KMS-11 (cell line): ENCODE measurements at regions not wholly inside any gene's neighbourhood (a gene's known extent, or its start where the extent isn't known, plus 50 kb on each side); places are given as distances from the start of the nearest gene placed in this dataset.

Experiments used
- H2AFZ ChIP-seq: fragments of 200-600 bp; sonication (generic); 2 replicates; pipeline ENCODE4 v1.6.1; 2016; ENCODE audit warnings: antibody characterized with exemption, mixed run types, low read depth
- H3K27ac ChIP-seq: fragments of 200-600 bp; sonication (generic); 2 replicates; pipeline ENCODE4 v1.6.1; 2016; ENCODE audit warnings: mild to moderate bottlenecking, mixed run types
- H3K27me3 ChIP-seq: fragments of 200-600 bp; sonication (generic); 2 replicates; pipeline ENCODE4 v1.6.1; 2017; ENCODE audit warnings: mild to moderate bottlenecking, low read depth, mixed run types, moderate library complexity; ENCODE audit not compliant: insufficient read depth
- H3K36me3 ChIP-seq: fragments of 200-600 bp; sonication (generic); 2 replicates; pipeline ENCODE4 v1.6.1; 2017; ENCODE audit warnings: mild to moderate bottlenecking, mixed run types; ENCODE audit not compliant: insufficient read depth
- H3K4me1 ChIP-seq: fragments of 200-600 bp; sonication (generic); 2 replicates; pipeline ENCODE4 v1.6.1; 2016; ENCODE audit warnings: mild to moderate bottlenecking, low read depth, mixed run types; ENCODE audit not compliant: poor library complexity, severe bottlenecking
- H3K4me2 ChIP-seq: fragments of 200-600 bp; sonication (generic); 2 replicates; pipeline ENCODE4 v1.7.0; 2016; ENCODE audit warnings: mild to moderate bottlenecking, mixed run types
- H3K4me3 ChIP-seq: fragments of 200-600 bp; sonication (generic); IDR thresholded peaks from 2 replicates; pipeline ENCODE4 v1.6.1; 2017; ENCODE audit warnings: low read depth, low read length, mixed read lengths; ENCODE audit not compliant: insufficient read depth
- H3K79me2 ChIP-seq: fragments of 200-600 bp; sonication (generic); 2 replicates; pipeline ENCODE4 v1.6.1; 2016; ENCODE audit warnings: low read depth, mixed run types; ENCODE audit not compliant: insufficient read depth
- H3K9ac ChIP-seq: fragments of 200-600 bp; sonication (generic); 2 replicates; pipeline ENCODE4 v1.6.1; 2016; ENCODE audit warnings: mild to moderate bottlenecking, mixed run types
- H4K20me1 ChIP-seq: fragments of 200-600 bp; sonication (generic); 2 replicates; pipeline ENCODE4 v1.6.1; 2016; ENCODE audit warnings: mild to moderate bottlenecking, mixed run types; ENCODE audit not compliant: insufficient read depth
- CTCF ChIP-seq: fragments of 200-600 bp; sonication (generic); conservative IDR thresholded peaks from 2 replicates; pipeline ENCODE4 v1.6.1; 2017; ENCODE audit warnings: low read depth, mild to moderate bottlenecking, antibody characterized with exemption, low read length, moderate library complexity, mixed read lengths

DNA sequence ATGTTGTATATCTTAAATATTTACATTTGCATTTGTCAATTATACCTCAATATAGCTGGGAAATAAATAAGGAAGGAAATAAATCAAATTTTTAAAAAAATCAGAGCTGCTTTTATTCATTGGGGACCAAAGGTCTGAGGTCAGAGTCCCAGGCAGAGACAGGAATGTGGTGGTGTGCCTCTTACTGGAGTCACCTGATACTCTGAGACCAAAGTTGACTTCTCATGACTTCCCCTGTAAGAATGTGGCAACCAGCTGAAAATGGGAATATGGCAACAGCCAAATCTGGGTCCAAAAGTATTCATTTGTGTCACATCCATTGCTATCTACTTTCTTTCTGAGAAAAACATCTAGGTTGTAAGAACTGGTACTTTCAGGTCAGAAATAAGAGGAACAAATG lies 496.6 kb upstream of the TMPO start:
- Histone ChIP-seq H3K4me2 (no peak overlapping the region), H3K9ac (no peak overlapping the region), H4K20me1 (no peaks in the 10 kb centered on the region), H3K36me3 (no peaks in the 10 kb centered on the region), H3K4me1 (no peaks in the 10 kb centered on the region), H3K27me3 (no peaks in the 10 kb centered on the region), H3K4me3 (no peak overlapping the region), H3K27ac (no peak overlapping the region), H3K79me2 (no peaks in the 10 kb centered on the region), H2AFZ (no peak overlapping the region)
- no peak for TF ChIP-seq CTCF

DNA sequence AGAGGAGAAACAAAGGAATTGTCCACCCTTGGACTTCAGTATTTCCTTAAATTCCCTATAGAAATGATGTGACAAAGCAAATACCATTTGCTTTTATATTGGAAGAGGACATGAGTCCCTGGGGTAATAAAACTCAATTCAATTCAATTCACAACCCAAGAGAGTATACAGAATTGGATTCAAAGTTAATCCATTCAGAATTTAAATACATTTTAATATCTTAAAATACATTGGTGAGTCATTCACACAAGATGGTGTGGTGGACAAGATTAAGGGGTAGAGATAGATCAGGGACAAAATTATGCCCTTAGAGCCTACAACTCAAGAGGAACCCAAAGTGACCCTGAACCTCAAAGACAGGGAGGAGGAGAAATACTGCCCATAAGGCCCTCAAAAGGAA lies 495.0 kb upstream of the TMPO start:
- no peak overlapping the region for H2AFZ ChIP-seq
- no peak overlapping the region for H3K9ac ChIP-seq
- no peak for TF ChIP-seq CTCF
- no peaks in the 10 kb centered on the region for H3K36me3 ChIP-seq
- no peaks in the 10 kb centered on the region for H3K4me1 ChIP-seq
- H3K27ac ChIP-seq: no peak overlapping the region
- H3K4me3 ChIP-seq: no peak overlapping the region
- no peaks in the 10 kb centered on the region for H4K20me1 ChIP-seq
- no peaks in the 10 kb centered on the region for H3K27me3 ChIP-seq
- H3K4me2 ChIP-seq: no peak overlapping the region
- H3K79me2 ChIP-seq: no peaks in the 10 kb centered on the region

GRCh38 chr12:98022961-98023360 lies 492.4 kb upstream of the TMPO start:
- Histone ChIP-seq H3K36me3 (no peaks in the 10 kb centered on the region), H3K79me2 (no peaks in the 10 kb centered on the region), H3K27ac (no peak overlapping the region), H2AFZ (no peak overlapping the region), H3K4me2 (no peak overlapping the region), H3K4me1 (no peaks in the 10 kb centered on the region), H3K9ac (no peak overlapping the region), H4K20me1 (no peaks in the 10 kb centered on the region), H3K4me3 (no peak overlapping the region), H3K27me3 (no peaks in the 10 kb centered on the region)
- no peak for TF ChIP-seq CTCF

- Histone ChIP-seq H3K79me2 (no peaks in the 10 kb centered on the region), H3K27me3 (no peaks in the 10 kb centered on the region), H4K20me1 (no peaks in the 10 kb centered on the region), H3K4me3 (no peak overlapping the region), H2AFZ (no peak overlapping the region), H3K9ac (no peak overlapping the region), H3K36me3 (no peaks in the 10 kb centered on the region), H3K4me1 (no peaks in the 10 kb centered on the region), H3K27ac (no peak overlapping the region), H3K4me2 (no peak overlapping the region)
- TF ChIP-seq CTCF: no peak
These were observed 477.8 kb upstream of the TMPO start for GRCh38 chr12:98037401-98038140.
